HepG2 (cell line): ENCODE measurements at regions not wholly inside any gene's neighbourhood (a gene's known extent, or its start where the extent isn't known, plus 50 kb on each side); places are given as distances from the start of the nearest gene placed in this dataset.
A peak's percentile ranks its signal among the peaks of the same experiment; 100 is the strongest.

Source experiments
- HMG20A ChIP-seq: IDR thresholded peaks from 2 replicates; pipeline ENCODE4 v1.6.1; 2016; ENCODE audit warnings: borderline replicate concordance
- NFIB ChIP-seq: sonication (generic); formaldehyde crosslinking; IDR thresholded peaks from 2 replicates; pipeline ENCODE4 v1.9.0; 2021; ENCODE audit warnings: missing genetic modification reagents, mild to moderate bottlenecking, borderline replicate concordance
- ZNF256 ChIP-seq: sonication (generic); formaldehyde crosslinking; conservative IDR thresholded peaks from 2 replicates; pipeline ENCODE4 v1.4.0; 2020; ENCODE audit warnings: missing genetic modification reagents
- ZNF281 ChIP-seq: sonication (generic); formaldehyde crosslinking; IDR thresholded peaks from 2 replicates; pipeline ENCODE4 v1.4.0; 2020; ENCODE audit warnings: missing genetic modification reagents, borderline replicate concordance
- ZNF318 ChIP-seq: sonication (generic); formaldehyde crosslinking; IDR thresholded peaks from 2 replicates; pipeline ENCODE4 v1.4.0; 2020; ENCODE audit warnings: mild to moderate bottlenecking, missing genetic modification reagents
- ZNF362 ChIP-seq: sonication (generic); formaldehyde crosslinking; IDR thresholded peaks from 2 replicates; pipeline ENCODE4 v1.4.0; 2020; ENCODE audit warnings: missing genetic modification reagents, mild to moderate bottlenecking, borderline replicate concordance
- ZNF7 ChIP-seq: IDR thresholded peaks from 2 replicates; pipeline ENCODE4 v1.6.1; 2016; ENCODE audit warnings: missing biosample characterization, missing genetic modification reagents
- ZNF878 ChIP-seq: sonication (generic); formaldehyde crosslinking; IDR thresholded peaks from 2 replicates; pipeline ENCODE4 v1.8.1; 2023; ENCODE audit warnings: mild to moderate bottlenecking, missing genetic modification reagents, moderate library complexity
- TF ChIP-seq, protein P1 (sequence below): IDR thresholded peaks from 2 replicates; pipeline ENCODE4 v1.6.1; 2012; ENCODE audit warnings: low read depth, low read length, improper control_type of control experiment

DNA sequence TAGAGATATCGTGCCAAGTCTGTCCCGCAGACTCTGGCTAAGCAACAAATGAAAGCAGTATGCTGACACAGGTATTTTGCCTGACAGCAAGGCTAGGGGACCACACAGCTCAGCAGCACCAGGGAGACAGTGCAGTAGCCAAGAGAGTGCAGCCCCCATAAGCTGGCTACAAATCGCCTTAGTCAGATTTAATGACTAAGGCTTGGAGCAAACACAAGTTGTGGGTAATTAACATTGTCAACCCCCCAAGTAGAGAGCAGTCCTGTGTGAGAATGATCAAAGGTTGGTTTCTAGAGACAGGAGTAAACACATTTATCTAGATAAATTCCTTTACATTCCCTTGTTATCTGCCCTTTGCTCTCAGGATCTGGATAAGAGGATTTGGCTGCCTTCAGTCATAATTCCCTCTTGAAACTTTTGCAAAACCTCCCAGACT lies 1434.5 kb upstream of the CDH6 start (continued):
- TF ChIP-seq, protein P1, sequence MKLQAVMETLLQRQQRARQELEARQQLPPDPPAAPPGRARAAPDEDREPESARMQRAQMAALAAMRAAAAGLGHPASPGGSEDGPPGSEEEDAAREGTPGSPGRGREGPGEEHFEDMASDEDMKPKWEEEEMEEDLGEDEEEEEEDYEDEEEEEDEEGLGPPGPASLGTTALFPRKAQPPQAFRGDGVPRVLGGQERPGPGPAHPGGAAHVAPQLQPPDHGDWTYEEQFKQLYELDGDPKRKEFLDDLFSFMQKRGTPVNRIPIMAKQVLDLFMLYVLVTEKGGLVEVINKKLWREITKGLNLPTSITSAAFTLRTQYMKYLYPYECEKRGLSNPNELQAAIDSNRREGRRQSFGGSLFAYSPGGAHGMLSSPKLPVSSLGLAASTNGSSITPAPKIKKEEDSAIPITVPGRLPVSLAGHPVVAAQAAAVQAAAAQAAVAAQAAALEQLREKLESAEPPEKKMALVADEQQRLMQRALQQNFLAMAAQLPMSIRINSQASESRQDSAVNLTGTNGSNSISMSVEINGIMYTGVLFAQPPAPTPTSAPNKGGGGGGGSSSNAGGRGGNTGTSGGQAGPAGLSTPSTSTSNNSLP: peak; percentile 81
- TF ChIP-seq HMG20A (CRISPR knock-in tag) (peak; percentile 82), NFIB (CRISPR knock-in tag) (no peak), ZNF7 (CRISPR knock-in tag) (peak; percentile 98), ZNF256 (0 out of 2 replicates have a peak, but pooled peaks have one; percentile 50), ZNF318 (no peak), ZNF281 (no peak; the same call in 1 of the 2 replicates), ZNF362 (CRISPR knock-in tag) (peak; percentile 26; the same call in 1 of the 2 replicates), ZNF878 (peak; percentile 72; the same call in 1 of the 2 replicates)
